GM13976 (cell line): ENCODE measurements at regions not wholly inside any gene's neighbourhood (a gene's known extent, or its start where the extent isn't known, plus 50 kb on each side); places are given as distances from the start of the nearest gene placed in this dataset.
A peak's percentile ranks its signal among the peaks of the same experiment; 100 is the strongest.
"Not testable (repeated sequence)": the region's sequence is repeated elsewhere in the genome, so short reads cannot be mapped to it uniquely, and the experiment has no call there.

Experiments used
- DNase-seq: peaks from one replicate; pipeline ENCODE4 v3.0.0; 2012; ENCODE audit warnings: low spot score
- CTCF ChIP-seq: IDR thresholded peaks from 2 replicates; pipeline ENCODE4 v1.5.1; 2012; ENCODE audit warnings: borderline replicate concordance, mild to moderate bottlenecking; ENCODE audit not compliant: insufficient read depth; ENCODE audit errors: extremely low read depth, missing control alignments, control extremely low read depth
- in situ Hi-C: fragments of 300-500 bp; cut with MboI; formaldehyde crosslinking; loops from one replicate; pipeline ENCODE4 v1.12.0; 2022; ENCODE audit warnings: low sequenced_read_pairs, mixed read lengths, inconsistent platforms; ENCODE audit not compliant: unreplicated experiment

GRCh38 chr21:15654171-15654570, 75.6 kb upstream of the USP25 start:
- TF ChIP-seq CTCF, result no peak
- no peak for DNase-seq
- in situ Hi-C loops, result no loop called here

- TF ChIP-seq CTCF, result no peak
- DNase-seq, result no peak
- in situ Hi-C loops, result no loop called here
These were observed 69.9 kb upstream of the USP25 start for GRCh38 chr21:15659753-15660422.

- TF ChIP-seq CTCF, result no peak
- DNase-seq, result no peak
- in situ Hi-C loops, result no loop called here
These were observed 69.4 kb upstream of the USP25 start for GRCh38 chr21:15660423-15660804.

GRCh38 chr21:15667010-15667409, 62.8 kb upstream of the USP25 start:
- no peak for TF ChIP-seq CTCF
- no peak for DNase-seq
- in situ Hi-C loops, result no loop called here

GRCh38 chr21:15667819-15668218, 62.0 kb upstream of the USP25 start:
- DNase-seq, result no peak
- no peak for TF ChIP-seq CTCF
- in situ Hi-C loops, result no loop called here

GRCh38 chr21:15669247-15669646, 60.5 kb upstream of the USP25 start:
- no peak for TF ChIP-seq CTCF
- DNase-seq, result no peak
- in situ Hi-C loops, result no loop called here

GRCh38 chr21:15671188-15671587, 58.6 kb upstream of the USP25 start:
- DNase-seq, result peak; percentile 36
- TF ChIP-seq CTCF, result no peak
- in situ Hi-C loops, result no loop called here

GRCh38 chr21:15672578-15672977, 57.2 kb upstream of the USP25 start:
- in situ Hi-C loops, DNase-seq: not testable (repeated sequence)
